ENCODE measurements at regions not wholly inside any gene's neighbourhood (a gene's known extent, or its start where the extent isn't known, plus 50 kb on each side); places are given as distances from the start of the nearest gene placed in this dataset.
"Not testable (repeated sequence)": the region's sequence is repeated elsewhere in the genome, so short reads cannot be mapped to it uniquely, and the experiment has no call there.

DNA sequence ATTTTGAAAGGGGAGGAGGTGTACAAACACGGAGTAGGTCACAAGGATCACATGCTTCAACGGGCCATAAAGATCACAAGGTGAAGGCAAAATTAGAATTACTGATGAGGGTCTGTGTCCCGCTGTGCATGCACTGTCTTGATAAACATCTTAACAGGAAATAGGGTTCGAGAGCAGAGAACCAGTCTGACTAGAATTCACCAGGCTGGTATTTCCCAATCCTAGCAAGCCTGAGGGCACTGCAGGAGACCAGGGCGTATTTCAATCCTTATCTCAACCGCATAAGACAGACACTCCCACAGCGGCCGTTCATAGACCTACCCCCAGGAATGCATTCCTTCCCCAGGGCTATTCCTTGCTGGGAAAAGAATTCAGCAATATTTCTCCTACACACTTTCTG is 80.0 kb upstream of the NUPR2 start:
- TF ChIP-seq, protein P1, sequence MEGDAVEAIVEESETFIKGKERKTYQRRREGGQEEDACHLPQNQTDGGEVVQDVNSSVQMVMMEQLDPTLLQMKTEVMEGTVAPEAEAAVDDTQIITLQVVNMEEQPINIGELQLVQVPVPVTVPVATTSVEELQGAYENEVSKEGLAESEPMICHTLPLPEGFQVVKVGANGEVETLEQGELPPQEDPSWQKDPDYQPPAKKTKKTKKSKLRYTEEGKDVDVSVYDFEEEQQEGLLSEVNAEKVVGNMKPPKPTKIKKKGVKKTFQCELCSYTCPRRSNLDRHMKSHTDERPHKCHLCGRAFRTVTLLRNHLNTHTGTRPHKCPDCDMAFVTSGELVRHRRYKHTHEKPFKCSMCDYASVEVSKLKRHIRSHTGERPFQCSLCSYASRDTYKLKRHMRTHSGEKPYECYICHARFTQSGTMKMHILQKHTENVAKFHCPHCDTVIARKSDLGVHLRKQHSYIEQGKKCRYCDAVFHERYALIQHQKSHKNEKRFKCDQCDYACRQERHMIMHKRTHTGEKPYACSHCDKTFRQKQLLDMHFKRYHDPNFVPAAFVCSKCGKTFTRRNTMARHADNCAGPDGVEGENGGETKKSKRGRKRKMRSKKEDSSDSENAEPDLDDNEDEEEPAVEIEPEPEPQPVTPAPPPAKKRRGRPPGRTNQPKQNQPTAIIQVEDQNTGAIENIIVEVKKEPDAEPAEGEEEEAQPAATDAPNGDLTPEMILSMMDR (conservative IDR thresholded peaks at IDR 0.05) = not testable (repeated sequence)
- TF ChIP-seq EZH2 (IDR thresholded peaks at IDR 0.05; ENCODE audit: low read depth) = not testable (repeated sequence)

Data from PC-9 (cell line).